ENCODE measurements at regions not wholly inside any gene's neighbourhood (a gene's known extent, or its start where the extent isn't known, plus 50 kb on each side); places are given as distances from the start of the nearest gene placed in this dataset.

- TF ChIP-seq, protein P1, sequence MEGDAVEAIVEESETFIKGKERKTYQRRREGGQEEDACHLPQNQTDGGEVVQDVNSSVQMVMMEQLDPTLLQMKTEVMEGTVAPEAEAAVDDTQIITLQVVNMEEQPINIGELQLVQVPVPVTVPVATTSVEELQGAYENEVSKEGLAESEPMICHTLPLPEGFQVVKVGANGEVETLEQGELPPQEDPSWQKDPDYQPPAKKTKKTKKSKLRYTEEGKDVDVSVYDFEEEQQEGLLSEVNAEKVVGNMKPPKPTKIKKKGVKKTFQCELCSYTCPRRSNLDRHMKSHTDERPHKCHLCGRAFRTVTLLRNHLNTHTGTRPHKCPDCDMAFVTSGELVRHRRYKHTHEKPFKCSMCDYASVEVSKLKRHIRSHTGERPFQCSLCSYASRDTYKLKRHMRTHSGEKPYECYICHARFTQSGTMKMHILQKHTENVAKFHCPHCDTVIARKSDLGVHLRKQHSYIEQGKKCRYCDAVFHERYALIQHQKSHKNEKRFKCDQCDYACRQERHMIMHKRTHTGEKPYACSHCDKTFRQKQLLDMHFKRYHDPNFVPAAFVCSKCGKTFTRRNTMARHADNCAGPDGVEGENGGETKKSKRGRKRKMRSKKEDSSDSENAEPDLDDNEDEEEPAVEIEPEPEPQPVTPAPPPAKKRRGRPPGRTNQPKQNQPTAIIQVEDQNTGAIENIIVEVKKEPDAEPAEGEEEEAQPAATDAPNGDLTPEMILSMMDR (IDR thresholded peaks at IDR 0.05) = no peak
- no peak for TF ChIP-seq EZH2 (IDR thresholded peaks at IDR 0.05)
Observed at GRCh38 chr14:48323665-48324064, 648.3 kb upstream of the MDGA2 start.

Measured in neural progenitor cell (in vitro differentiated cells).